ENCODE measurements at regions not wholly inside any gene's neighbourhood (a gene's known extent, or its start where the extent isn't known, plus 50 kb on each side); places are given as distances from the start of the nearest gene placed in this dataset.

DNA sequence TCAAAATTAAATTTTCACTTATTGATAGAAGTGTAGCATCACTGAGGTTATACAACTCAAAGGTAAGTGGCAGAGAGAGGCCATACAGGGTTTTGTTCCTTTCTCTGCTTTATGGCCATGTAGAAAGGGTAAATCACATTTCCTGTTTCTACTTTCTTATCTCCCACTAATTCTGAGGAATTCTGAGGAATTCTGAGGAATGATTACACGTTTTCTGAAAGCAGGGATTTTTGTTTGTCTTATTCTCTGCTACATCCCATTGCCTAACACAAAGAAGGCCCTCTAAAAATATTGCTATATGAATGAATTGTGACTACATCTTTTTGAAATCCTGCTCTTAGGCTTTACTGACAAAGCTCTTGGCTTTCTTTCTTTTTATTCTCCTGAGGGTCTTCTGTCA, 516.9 kb upstream of the ZNF608 start:
- no peak for DNase-seq

DNA sequence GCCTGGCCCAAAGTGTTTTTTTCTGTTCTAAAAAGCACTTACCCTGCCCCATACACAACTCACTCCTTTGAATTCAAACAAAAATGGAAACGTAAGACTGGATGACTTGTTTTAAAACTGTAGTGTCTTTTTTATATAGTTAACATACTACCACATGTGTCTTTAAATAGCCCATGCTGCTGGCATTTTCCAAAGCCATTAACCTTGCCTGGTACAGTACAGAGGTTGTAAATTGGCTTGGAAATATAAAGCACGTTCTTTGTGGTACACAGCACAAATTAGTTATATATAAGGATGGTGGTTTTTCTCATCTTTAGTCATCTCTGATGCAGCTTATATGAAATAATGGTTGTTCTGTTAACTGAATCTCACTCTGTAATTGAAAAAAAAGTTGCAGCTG, 519.7 kb upstream of the ZNF608 start:
- DNase-seq = no peak

DNA sequence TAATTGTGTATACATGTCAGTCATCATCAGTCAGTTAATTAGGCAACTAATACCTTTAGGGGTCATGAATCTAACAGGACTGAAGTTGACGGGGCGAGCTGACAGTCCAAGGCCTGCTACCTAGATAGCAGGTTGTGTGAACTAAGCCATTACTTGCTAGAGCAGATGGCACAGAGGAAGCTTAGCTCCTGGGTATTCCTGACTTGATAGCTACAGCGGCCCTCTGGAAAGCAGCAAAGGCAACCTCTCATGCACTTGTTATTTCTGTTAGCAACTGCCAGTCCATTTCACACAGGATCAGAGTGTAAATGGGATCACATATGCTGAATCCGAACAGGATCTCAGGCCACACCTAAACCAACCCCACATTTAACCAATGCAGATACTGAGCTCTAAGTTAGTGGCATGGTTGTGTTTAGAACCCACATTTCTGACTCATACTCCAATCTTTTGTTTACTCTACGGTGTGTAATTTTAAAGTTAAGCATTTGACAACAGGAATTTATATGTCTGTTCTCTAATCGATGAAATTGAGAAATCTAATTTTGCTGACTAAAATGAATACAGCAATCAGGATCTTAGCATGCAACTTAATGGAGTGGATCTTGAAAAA, 521.3 kb upstream of the ZNF608 start:
- DNase-seq = no peak

DNA sequence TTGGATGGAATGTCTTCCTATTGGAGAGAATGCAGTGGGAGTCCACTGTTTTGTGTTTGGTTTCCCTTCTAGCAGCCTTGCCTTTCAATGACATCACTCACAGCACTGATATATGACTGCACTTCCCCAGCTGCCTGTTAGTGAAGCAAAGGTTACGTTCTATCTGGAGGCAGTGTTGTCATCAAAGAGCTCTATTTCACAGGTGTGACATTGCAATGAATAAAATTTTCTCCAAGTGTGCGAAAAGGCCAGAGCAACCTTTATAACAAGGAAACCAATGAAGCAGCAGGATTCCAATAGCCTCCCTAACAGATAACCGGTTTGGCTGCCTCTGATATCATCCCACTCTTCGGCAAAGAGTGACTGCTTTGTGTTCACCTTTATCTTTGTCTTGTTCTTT, 523.5 kb upstream of the ZNF608 start:
- no peak for DNase-seq

DNA sequence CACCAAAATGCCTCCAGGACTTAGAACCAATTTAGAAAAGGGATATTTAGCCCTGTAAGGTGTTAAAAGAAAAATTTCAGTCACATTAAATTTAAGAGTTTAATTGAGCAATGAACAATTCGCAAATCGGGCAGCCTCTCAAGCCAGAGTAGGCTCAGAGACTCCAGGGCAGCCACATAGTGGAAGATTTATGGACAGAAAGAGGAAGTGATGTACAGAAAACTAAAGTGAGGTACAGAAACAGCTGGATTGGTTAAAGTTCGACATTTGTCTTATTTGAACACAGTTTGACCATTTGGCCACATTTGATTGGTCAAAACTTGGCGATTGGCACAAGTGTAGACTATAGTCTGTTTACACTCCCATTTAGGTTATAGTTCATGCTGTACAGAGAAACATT, 525.9 kb upstream of the ZNF608 start:
- DNase-seq = no peak

DNA sequence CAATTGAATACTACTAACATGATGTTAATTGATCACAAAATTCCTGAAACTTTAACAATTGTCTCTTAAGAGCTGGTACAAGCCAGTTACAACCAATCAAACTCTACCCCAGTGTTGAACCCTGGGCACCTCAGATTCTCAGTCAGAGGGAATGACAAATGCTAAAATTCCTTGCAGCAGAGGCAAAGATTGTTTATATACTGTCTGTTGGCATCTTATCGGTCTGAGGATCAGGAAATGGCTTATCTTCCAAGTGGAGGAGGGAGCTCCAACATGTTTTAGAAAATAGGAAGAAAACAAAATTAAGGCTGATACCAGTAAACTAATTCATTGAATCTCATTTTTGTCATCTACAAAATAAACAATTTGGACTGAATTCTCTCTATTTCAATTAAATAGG, 527.8 kb upstream of the ZNF608 start:
- DNase-seq = no peak

DNA sequence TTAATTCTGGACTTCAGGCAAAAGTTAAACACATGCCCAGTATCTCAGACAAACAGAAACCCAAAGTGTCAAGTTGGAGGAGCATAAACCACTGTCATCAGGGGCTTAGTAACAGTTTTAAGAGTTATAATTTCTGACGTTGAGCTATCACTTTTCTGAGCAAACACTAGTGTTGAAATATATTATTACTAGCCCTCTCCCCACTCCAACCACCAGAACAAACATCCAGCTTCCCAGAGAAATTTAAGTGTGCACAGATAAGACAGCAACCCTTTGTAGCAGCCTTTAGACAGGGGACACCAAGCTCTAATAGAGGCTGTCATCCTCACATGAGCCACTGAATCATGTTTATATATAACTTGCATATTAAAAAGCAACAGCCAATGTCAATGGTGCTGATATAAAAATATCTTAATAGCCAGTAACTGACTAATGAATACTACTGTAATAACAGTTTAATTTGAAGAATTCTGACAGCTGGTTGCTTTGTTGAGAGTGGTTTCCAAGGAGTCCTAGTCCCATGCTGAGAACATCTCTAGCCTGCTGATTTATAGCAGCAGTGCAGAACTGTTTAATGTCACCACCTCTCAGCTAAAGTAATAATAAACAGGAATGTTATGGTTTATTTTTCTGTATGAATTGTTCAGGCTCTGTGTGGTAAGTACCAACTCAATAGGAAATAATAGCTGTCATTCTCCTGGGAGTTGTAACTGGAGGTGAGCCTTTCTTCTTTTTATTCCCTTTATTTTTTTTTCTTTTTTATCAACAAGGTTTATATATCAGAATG, 528.7 kb upstream of the ZNF608 start:
- no peak for DNase-seq

DNA sequence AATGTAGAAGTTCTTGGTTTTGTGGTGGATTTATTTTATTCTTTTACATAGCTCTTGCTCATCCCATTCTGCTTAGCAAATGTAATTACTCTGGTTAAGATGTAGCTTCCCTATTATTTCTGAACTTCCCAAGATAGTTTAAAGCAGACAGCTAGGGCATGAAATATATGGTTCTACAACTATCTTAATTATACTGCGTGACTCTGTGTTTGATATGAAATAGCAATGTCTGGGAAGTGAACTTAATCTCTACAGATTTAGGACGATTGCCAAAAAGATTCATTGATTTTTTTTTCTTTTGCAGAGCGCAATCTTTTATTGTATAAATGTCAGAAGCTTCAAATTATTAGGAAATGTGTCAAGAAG, 529.3 kb upstream of the ZNF608 start:
- no peak for DNase-seq

DNA sequence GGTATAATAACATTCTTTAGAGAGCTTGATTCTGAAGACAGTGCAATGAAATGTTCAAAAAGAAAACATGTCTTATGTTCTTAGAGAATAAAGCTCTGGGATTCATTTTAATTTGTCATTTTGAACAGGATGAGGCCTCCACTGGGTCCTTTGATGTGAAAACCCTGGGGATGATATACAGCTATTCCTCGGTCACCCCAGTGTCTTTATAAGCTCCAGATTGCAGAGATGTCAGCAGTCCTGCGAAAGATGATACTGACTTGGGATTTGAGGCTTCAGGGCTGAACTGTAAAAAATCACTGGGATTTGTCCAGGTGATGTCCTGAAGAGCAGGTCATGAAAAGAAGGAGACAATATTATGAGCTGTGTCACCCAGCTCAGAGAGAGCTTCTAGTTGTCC, 529.7 kb upstream of the ZNF608 start:
- DNase-seq = no peak

DNA sequence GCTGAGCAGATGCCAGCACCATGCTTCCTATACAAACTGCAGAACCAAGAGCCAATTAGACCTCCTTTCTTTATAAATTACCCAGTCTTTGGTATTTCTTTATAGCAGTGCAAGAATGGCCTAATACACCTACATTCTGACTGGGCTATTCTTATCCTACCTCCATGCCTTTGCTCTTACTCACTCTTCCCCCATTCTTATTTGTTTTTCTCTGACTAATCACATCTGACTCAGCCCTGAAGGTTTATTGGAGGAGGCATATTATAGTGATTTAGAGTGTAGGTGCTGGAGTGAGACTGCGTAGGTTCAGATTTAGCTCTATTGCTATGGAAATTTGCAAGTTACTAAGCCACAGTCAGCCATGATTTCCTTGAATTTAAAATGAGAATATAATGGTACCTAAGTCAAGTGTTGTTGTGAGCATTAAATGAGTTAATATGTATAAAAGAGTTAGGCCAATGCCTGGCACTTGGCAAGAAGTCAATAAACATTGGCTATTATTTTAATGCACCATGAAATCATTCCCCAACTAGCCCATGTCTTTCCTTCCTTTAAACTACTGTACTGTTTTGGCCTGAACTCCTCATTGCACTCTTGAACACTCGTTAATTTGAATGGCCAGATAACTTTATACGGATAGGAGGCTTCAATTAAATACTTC, 531.2 kb upstream of the ZNF608 start:
- DNase-seq = no peak

DNA sequence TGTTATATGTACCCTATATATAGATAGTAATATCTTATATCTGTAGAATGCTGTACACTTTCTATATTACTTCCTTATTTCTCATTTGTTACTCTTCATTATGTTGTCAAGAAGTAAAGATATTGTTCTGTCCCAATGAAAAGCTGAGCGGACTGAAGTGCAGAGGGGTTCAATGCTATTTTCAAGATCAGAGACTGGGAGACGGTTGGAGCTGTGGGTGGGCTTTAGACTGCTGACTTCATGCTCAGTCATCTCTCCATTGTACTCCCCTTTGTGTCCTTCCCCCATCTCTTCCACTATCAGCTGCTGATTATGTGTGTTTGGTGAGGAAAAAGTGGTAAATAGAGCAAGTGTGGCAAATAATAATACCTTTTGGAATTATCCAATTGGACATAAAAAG, 532.3 kb upstream of the ZNF608 start:
- no peak for DNase-seq

DNA sequence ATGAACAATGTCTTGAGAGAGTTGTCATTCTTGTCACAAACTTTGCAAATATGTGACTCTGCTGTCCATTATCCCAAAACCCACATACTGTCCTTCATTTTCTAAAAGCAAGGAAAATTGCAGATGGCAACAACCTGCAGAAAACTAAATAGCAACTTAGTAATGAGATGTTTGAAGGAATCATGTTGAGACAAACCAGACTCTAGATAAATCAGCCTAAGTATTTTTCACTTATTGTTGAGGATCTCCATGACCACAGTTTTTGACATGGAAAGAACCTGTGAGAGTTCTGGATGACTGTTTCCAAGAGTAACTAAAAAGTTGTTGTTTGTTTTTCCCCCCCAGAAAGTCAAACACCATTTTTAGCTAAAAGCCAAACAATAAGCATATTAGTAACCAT, 535.2 kb upstream of the ZNF608 start:
- DNase-seq = no peak

DNA sequence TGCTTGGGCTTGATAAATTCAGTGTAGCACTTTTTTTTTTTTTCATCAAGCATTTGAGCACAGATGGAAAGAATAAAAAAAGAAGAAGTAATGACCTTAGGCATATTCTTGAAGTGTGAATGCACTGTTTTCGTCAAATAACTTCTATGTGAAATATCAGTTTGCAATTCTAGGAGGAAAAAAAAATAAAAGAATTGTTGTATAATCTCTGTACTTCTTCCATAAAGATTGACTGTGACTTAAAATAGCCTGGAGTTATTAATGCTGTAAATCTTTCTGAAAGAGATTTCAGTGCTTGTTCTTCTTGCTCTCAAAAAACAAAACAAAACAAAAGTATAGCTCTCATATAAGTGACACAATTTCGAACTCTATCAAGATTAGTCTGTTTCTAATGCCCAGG, 536.9 kb upstream of the ZNF608 start:
- no peak for DNase-seq

DNA sequence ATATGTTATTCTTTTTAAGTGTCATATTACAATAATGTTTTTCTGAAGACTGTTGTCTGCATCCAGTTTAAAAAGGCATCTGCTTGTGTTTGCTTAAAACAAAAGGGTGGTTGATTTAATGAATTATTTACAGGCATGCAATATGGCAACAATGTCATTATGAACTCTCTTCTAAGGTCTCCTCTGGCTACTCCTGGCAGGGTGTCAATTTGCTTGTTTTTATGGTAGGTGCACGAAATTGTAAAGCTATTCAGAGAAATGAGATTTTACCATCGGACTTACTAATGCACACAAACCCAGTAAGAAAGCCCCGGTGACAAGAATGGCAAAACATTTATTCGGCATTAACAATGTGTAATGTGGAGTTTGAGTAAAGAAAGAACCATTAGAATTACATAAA, 539.8 kb upstream of the ZNF608 start:
- no peak for DNase-seq

DNA sequence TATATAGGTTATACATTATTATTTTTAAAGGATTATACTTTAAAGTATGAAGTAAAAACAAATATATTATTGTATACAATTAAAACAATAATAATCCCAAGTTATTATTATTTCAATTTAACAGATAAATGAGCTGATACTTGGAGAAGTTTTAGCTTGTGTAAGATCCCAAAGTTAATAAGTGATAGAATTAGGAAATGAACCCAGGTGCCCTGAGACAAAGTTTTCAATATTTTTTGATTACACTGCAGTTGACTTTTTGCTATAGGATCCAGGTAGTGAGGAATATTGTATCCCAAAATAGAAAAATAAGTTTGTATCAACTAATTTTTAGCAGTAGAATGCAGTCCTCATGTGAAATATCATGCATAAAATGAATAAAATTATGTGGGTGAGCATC, 543.2 kb upstream of the ZNF608 start:
- DNase-seq = no peak

DNA sequence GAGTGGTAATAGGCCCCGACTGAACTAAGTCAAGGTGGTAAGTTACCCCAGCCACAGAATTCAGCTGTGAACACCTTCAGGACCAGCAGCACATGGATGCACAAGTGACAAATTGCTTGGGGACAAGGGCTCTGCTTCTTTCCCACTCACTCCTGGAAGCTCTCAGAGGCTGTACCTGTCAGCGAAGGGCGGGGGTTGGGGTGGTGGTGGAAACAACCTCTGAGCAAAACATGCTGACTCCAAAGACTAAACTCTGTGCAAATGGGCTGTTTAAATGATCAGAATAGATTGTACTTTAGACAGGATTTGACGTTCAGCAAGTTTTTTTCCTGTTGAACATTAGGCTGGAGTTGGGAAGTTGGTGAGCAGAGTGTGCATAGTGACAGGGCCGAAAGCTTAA, 544.5 kb upstream of the ZNF608 start:
- DNase-seq = no peak

DNA sequence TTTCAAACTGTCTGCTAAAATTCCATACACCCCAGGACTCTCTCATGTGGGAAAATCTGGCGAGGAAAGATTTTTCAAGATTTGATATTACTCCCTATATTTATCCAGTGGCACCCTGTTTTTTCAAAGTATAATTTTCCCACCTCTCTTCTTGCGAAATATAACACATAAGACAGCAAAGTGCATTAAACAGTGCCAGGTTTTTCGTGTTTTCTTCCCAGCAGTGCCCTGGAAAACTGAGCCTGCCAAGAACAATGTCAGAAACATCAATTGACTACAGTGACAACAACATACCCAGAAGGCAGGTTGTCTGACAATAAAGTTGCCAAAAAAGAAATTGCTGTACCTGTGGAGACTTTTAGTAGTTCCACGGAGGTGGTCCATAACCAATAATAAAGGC, 545.0 kb upstream of the ZNF608 start:
- no peak for DNase-seq

DNA sequence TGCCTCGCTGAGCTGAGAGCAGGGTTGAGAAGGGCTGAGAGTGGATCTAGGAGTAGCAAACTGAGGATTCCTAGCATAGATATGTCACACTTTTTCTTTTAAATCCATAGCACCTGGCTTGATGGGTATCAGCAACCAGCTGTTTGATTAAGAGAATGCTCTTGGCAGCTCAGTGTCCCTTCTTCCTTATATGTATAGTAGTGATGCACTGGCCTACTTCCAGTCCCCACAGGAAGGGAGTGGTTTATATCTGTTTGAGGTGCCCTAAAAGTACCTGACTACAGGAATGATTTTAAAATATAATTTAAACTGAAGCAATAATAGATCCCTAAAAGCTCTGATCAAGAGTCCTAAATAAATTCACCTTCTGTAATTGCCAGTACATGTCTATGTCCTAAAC, 546.8 kb upstream of the ZNF608 start:
- DNase-seq = no peak

DNA sequence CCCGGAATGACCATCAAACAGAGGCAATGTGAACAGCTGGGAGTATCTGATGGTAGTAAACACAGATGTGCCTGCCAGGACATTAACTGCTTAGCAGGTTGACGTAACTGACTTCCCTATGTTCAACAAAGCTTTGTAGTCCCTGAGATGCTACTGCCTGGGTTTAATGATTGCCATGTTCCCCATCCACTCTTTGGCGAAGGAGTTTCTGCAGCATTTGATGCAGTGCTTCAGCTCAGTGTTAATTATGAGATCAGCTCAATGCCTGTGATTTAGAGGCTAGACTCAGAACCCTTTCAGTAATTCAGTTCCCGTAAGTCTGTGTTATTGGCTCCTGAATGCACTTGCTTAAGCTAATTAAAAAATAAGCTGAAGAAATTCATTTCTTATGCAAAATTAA, 547.3 kb upstream of the ZNF608 start:
- DNase-seq = no peak

DNA sequence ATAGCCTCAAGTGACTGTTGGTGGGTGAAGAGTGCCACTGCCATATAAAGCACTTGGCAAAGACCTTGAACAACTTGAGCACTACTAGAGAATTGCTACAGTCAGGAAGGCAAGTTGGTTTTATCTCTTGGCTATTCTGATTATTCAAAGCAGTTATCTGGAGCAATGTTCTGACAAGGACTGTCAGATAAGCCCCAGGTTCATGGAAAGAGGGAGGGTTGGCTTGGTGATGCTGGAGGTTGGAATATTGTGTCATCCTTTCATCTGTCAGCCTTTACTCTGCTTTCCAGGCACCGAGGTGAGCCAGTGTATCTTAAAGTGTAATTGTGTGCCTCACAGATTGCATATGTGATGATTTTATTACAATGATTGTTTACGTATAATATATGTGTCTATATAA, 548.4 kb upstream of the ZNF608 start:
- no peak for DNase-seq

DNA sequence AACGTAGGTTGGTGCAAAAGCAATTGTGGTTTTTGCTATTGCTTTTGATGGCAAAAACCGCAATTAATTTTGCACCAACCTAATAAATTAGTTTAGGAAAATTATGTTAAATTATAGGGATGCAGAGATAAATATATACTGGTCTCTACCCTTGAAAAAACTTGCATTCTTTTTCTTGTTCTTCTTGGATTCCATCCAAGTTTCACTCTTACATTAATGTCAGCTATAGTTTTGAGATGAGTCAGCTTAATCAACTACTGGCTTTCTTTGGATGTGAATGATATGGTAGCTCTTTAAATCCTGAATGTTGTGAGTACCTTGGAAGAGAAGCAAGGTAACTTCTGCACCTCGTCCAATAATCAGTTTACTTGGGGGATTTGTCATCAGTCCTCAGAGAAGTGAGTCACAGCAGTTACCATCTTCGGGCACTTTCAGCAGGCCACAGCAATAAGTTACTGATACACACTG, 549.0 kb upstream of the ZNF608 start:
- no peak for DNase-seq

DNA sequence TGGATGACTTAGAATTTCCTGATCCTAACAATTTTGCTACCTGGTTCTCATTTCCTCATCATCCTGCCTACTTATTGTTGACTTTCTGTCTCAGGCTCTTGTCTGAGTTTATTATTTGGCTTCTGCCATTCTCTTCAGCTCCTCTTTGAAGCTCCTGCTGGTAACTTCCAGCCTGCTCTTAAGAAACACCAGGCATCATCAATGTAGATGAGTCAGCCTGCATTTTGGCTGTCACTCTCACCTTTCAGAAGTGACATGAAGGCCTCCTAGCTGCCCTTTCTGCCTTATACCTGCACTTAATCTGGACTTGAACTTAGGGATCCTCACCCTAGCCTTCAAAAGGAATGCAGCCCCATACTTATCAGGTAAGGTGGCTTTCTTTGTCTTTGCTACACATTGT, 551.8 kb upstream of the ZNF608 start:
- DNase-seq = no peak

DNA sequence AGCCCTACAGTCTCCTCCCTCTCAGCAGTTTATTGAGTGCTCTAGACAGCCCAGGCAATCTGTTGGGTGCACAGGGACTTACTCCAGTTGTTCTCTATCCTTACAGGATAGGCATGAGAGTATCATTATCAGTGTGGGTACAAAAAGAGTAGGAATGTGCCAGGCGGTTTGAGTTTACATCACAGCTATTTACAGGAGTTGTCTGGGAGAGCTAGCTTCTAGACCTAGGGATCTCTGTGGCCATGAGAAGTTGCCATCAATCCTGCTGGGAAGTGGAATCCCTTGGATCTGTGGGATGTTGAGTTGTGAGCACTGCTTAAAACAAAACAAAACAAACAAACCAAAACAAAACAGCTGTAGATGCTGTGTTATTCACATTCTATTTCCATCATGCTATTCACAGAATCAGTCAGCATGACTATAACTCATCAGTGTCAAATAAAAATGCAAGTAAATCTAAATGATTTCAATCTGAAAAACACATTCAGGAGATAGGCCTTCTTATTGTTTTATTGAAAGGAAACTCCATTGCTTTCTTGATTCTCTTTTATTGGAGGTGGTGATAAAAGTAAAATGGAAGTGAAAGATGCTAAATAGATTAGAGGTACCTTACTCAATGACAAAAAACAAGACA, 552.4 kb upstream of the ZNF608 start:
- DNase-seq = no peak

DNA sequence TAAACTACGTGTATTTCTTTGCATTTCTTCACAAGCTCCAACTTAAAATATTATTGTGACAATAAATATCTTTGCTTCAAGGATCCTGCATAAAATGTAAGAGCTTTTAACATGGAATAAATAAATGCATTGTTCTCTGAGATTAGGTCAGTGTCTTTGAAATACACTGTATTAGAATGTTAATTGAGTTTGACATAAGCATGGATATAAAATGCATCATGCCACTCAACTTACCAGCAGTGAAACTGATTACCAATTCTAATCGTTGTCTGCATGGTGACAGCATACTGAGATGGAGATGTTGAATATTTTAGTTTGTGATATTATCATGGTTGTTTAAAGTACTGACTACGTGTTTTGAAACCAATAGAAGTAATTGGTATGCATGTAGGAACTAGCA, 555.3 kb upstream of the ZNF608 start:
- DNase-seq = no peak

All from activated CD4-positive, CD25-positive, alpha-beta regulatory T cell treated with anti-CD3 and anti-CD28 coated beads, Interleukin-2, amount 50 U/mL, for 72 hours (primary cell).